ENCODE measurements at regions not wholly inside any gene's neighbourhood (a gene's known extent, or its start where the extent isn't known, plus 50 kb on each side); places are given as distances from the start of the nearest gene placed in this dataset.

GRCh38 chr13:27699952-27700351 lies 78.3 kb downstream of the POLR1D start:
- no peaks in the 10 kb centered on the region for H3K36me3 ChIP-seq (ENCODE audit: control insufficient read depth in 4 of 4, insufficient read depth in 3 of 4, low read depth in 1 of 4, low read length in 3 of 4)
- no peaks in the 10 kb centered on the region for H3K4me1 ChIP-seq (ENCODE audit: control insufficient read depth in 4 of 4, insufficient read depth in 4 of 4, low read length in 3 of 4)
- no peak overlapping the region for H3K4me3 ChIP-seq (ENCODE audit: low read depth in 1 of 3, low read length in 3 of 3)
- peaks cover 0 to 7% (median 1%) of the 10 kb centered on the region in 4 donors for H3K9me3 ChIP-seq (ENCODE audit: control insufficient read depth in 4 of 4, low read length in 3 of 4)
- H3K9ac ChIP-seq (ENCODE audit: low read depth in 1 of 2, low read length in 2 of 2): no peak overlapping the region
- no peak overlapping the region for H3K27ac ChIP-seq (ENCODE audit: low read depth in 1 of 2, low read length in 2 of 2)
- no peaks in the 10 kb centered on the region for H3K27me3 ChIP-seq (ENCODE audit: control insufficient read depth in 4 of 4, insufficient read depth in 4 of 4, low read length in 3 of 4)
- TF ChIP-seq NR2F2 (IDR thresholded peaks at IDR 0.05) (no peak), CTCF (IDR thresholded peaks at IDR 0.05; ENCODE audit: low read depth, low read length, missing input control) (no peak), GABPA (IDR thresholded peaks at IDR 0.05 in 1 of 2, conservative IDR thresholded peaks at IDR 0.05 in 1 of 2) (no peak), HNF4G (IDR thresholded peaks at IDR 0.05) (no peak), TAF1 (conservative IDR thresholded peaks at IDR 0.05) (no peak), REST (IDR thresholded peaks at IDR 0.05) (no peak), HNF4A (conservative IDR thresholded peaks at IDR 0.05) (no peak), ZBTB33 (IDR thresholded peaks at IDR 0.05) (no peak), FOXA1 (IDR thresholded peaks at IDR 0.05) (no peak), YY1 (IDR thresholded peaks at IDR 0.05) (no peak), RAD21 (IDR thresholded peaks at IDR 0.05) (no peak), RXRA (IDR thresholded peaks at IDR 0.05) (no peak), ATF3 (IDR thresholded peaks at IDR 0.05) (no peak)
- WGBS: 77% methylated on average over 4 of the region's 4 CpGs
- no peak for DNase-seq (ENCODE audit: low spot score)

- 78% methylated on average over 2 of the region's 2 CpGs for WGBS
- DNase-seq (ENCODE audit: low spot score): no peak
- no peak for TF ChIP-seq TAF1 (conservative IDR thresholded peaks at IDR 0.05)
- no peaks in the 10 kb centered on the region for H3K4me1 ChIP-seq (ENCODE audit: control insufficient read depth in 4 of 4, insufficient read depth in 4 of 4, low read length in 3 of 4)
- H3K4me3 ChIP-seq (ENCODE audit: low read depth in 1 of 3, low read length in 3 of 3): no peak overlapping the region
- no peaks in the 10 kb centered on the region for H3K36me3 ChIP-seq (ENCODE audit: control insufficient read depth in 4 of 4, insufficient read depth in 3 of 4, low read depth in 1 of 4, low read length in 3 of 4)
- H3K9ac ChIP-seq (ENCODE audit: low read depth in 1 of 2, low read length in 2 of 2): no peak overlapping the region
- no peak overlapping the region for H3K27ac ChIP-seq (ENCODE audit: low read depth in 1 of 2, low read length in 2 of 2)
- H3K9me3 ChIP-seq (ENCODE audit: control insufficient read depth in 4 of 4, low read length in 3 of 4): peaks cover 2 to 15% (median 2%) of the 10 kb centered on the region in 4 donors
- H3K27me3 ChIP-seq (ENCODE audit: control insufficient read depth in 4 of 4, insufficient read depth in 4 of 4, low read length in 3 of 4): peaks cover 0 to 3% (median 0%) of the 10 kb centered on the region in 4 donors
Measured at GRCh38 chr13:27704681-27705080, 83.0 kb downstream of the POLR1D start.
